GM19351 (cell line): ENCODE measurements at regions not wholly inside any gene's neighbourhood (a gene's known extent, or its start where the extent isn't known, plus 50 kb on each side); places are given as distances from the start of the nearest gene placed in this dataset.

Experiments
- ATAC-seq: cut with Tn5 transposase; IDR thresholded peaks from one replicate; pipeline ENCODE4 v1.9.1; 2021; ENCODE audit warnings: mild to moderate bottlenecking, moderate library complexity; ENCODE audit not compliant: unreplicated experiment

DNA sequence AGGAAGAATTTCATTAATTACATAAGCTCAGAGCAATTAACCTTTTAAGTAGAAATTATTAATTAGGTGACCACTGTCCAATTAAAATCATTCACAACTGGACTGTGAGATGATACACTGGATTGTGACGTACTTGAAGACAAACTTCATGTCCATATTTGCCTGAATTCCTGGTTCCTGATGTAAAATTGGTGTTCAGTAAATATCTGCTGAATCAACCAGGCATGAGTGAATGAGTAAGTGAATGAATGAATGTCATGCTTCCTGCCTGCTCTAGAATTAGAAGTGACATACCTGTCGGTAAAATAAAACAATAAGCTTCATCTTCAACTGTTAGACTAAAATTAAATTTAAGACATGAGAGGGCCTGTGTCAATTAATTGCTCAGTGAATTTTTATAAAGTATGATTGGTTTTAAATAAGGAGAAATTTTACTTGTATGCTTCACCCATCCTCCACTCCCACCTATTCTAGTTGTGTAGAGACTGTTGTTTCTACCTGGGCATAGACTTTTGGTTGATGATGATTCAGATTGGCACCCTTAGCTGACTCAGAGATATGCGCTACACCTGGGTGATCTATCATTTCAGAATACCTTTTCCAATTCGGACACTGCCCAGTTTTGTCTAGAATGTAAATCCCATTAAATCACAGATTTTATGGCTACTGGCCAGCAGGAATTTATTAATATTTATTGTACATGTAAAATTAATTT, 56.9 kb upstream of the PTGS2 start:
- no peak for ATAC-seq

DNA sequence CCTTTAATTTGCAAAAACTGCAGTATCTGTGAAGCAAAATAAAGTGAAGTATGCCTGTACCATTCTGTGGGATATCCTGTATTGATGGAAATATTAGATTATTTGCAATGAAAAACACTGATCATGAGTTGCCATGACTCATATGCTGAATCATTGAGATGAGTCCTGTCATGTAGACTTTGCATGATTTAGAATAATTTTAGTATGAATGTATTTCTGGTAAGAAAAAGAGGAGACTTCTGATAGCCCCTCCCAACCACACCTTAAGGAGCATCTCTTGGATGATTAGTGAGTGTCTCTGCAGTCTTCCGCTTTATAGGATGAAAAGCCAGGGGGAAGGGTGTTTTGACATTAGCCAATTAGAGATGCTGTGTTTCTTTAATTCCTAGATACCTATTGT, 55.2 kb upstream of the PTGS2 start:
- no peak for ATAC-seq

DNA sequence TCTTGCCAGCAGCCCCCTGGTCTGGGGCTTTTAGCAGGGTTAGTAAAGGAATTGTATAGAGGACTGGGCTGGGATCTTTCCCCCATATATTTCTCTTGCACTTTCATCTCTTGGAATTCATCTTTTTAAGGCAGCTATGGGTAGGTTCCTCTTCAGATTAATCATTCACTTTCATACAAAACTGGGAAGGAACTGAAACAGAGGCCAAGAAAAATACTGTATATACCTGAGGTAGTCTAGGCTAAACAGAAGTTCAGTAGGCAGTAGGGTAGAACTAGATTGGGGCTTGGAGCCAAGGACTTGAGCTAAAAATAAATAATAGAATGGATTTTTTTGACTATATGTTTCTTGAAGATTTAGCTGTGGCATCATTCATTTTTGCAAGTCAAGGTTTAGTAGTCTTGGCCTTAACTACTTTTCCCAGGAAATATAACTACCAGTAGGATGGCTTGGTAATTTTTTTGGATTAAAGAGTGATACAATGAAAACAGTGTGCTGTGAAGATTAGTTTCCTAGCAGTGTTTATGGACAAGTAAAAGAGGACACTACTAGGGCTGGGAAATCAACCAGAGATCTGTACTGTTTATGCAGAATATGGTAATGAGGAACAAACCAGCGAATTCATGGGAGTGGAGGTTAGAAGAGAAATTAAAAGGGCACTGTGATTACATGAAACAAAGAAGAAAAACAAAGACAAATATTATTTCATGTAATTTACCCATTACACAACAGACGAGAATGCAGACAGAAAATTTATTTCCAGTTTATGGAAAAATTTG, 50.9 kb upstream of the PTGS2 start:
- no peak for ATAC-seq
